ENCODE measurements at regions not wholly inside any gene's neighbourhood (a gene's known extent, or its start where the extent isn't known, plus 50 kb on each side); places are given as distances from the start of the nearest gene placed in this dataset.

DNA sequence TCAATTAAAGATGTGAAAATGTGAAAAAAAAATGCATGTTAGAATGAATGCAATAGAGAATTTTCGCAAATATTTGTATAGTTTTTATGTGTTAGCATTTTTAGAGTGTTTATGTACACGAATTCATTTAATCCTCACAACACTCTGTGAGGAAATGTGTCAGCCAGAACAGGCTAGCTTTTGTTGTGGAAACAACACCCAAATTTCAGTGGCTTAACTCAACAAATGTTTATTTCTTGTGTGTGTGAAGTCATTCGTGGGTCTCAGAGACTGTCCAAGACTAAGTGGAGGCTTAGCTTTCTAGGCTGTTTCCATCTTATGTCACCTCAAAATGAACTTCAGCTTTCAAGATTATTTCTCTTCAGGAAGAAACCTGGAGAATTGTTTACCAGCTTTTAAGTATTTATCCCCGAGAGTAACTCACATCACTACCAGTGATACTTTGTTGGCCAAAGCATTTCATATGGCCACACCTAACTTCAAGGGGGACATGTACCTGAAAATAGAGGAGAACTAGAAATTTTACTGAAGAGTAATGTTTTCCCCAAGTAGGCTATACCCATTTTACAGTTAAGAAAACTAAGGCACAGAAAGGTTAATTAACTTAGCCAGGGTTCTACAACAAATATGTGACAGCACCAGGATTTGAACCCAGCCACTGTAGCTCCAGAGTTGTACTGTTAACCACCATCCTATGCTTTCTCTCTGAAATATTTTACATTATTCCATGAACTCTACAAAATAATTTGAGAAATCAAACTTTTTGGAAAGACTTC is 306.1 kb downstream of the QKI start:
- TF ChIP-seq, protein P1, sequence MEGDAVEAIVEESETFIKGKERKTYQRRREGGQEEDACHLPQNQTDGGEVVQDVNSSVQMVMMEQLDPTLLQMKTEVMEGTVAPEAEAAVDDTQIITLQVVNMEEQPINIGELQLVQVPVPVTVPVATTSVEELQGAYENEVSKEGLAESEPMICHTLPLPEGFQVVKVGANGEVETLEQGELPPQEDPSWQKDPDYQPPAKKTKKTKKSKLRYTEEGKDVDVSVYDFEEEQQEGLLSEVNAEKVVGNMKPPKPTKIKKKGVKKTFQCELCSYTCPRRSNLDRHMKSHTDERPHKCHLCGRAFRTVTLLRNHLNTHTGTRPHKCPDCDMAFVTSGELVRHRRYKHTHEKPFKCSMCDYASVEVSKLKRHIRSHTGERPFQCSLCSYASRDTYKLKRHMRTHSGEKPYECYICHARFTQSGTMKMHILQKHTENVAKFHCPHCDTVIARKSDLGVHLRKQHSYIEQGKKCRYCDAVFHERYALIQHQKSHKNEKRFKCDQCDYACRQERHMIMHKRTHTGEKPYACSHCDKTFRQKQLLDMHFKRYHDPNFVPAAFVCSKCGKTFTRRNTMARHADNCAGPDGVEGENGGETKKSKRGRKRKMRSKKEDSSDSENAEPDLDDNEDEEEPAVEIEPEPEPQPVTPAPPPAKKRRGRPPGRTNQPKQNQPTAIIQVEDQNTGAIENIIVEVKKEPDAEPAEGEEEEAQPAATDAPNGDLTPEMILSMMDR (IDR thresholded peaks at IDR 0.05) = no peak
- TF ChIP-seq POLR2AphosphoS5 (IDR thresholded peaks at IDR 0.05) = no peak
